Transverse colon (tissue), 4 donors: ENCODE measurements at regions not wholly inside any gene's neighbourhood (a gene's known extent, or its start where the extent isn't known, plus 50 kb on each side); places are given as distances from the start of the nearest gene placed in this dataset.

Experiments used
- DNase-seq: peaks from one replicate; pipeline ENCODE4 v3.0.0-alpha.2; 2019
- H3K27ac ChIP-seq, 4 donors: fragments of 200-600 bp; sonication (generic); 2 replicates each; pipeline ENCODE4 v1.5.1; 2016 to 2018; ENCODE audit warnings: inconsistent platforms in 4 of 4
- H3K27me3 ChIP-seq: fragments of 200-600 bp; sonication (generic); 2 replicates; pipeline ENCODE4 v1.5.1; 2017; ENCODE audit warnings: inconsistent platforms
- H3K36me3 ChIP-seq, 4 donors: fragments of 200-600 bp; sonication (generic); 2 replicates each; pipeline ENCODE4 v1.5.1; 2017 to 2019; ENCODE audit warnings: inconsistent platforms in 4 of 4
- H3K4me1 ChIP-seq, 4 donors: fragments of 200-600 bp; sonication (generic); 2 replicates each; pipeline ENCODE4 v1.5.1; 2017 to 2020; ENCODE audit warnings: inconsistent platforms in 4 of 4
- H3K4me3 ChIP-seq, 4 donors: fragments of 200-600 bp; sonication (generic); 1 replicate in 1 of 4; 2 replicates in 3 of 4; pipeline versions ENCODE4 v1.5.1 to v1.6.1; 2017 to 2019; ENCODE audit warnings: inconsistent platforms in 4 of 4
- H3K9me3 ChIP-seq, 2 donors: fragments of 200-600 bp; sonication (generic); 2 replicates each; pipeline ENCODE4 v1.5.1; 2017 to 2019; ENCODE audit warnings: inconsistent platforms in 2 of 2
- EP300 ChIP-seq: sonication (generic); formaldehyde crosslinking; IDR thresholded peaks from one replicate; pipeline ENCODE4 v1.6.1; 2017; ENCODE audit warnings: antibody characterized with exemption, low read depth
- POLR2A ChIP-seq: fragments of 450-650 bp; IDR thresholded peaks from one replicate; pipeline ENCODE4 v1.6.1; 2016; ENCODE audit warnings: antibody characterized with exemption, mild to moderate bottlenecking, moderate library complexity
- POLR2AphosphoS5 ChIP-seq, 3 donors: sonication (generic); formaldehyde crosslinking; IDR thresholded peaks; one replicate each; pipeline ENCODE4 v1.6.1; 2016; ENCODE audit warnings: antibody characterized with exemption in 3 of 3
- WGBS, 2 donors: methylation state at CpG; one replicate each; pipeline ENCODE4 v1.1.5; 2018; ENCODE audit warnings: low coverage in 1 of 2; 5-methylcytosine and 5-hydroxymethylcytosine counted together
- in situ Hi-C, 4 donors: fragments of 200-750 bp; cut with MboI; loops; one replicate each; pipeline versions ENCODE4 v1.15.0 to v1.15.1; 2017; ENCODE audit warnings: low sequenced_read_pairs in 3 of 4, low pct_ligation_motif_present in 1 of 4, low pct_unique_long_range_greater_than_20kb in 1 of 4
- intact Hi-C: fragments of 100-400 bp; cut with DNase I; formaldehyde crosslinking; loops from one replicate; pipeline ENCODE4 v1.15.1; 2023; ENCODE audit warnings: low total_unique reads
- TF ChIP-seq, protein P1 (sequence below), 5 experiments: fragments of 200-600 bp in 3 of 5; fragments of 450-650 bp in 2 of 5; sonication (generic) in 3 of 5; IDR thresholded peaks; 1 replicate in 2 of 5; 2 replicates in 3 of 5; pipeline ENCODE4 v1.5.1; 2016 to 2017; ENCODE audit warnings: antibody characterized with exemption in 5 of 5, inconsistent platforms in 3 of 5, mild to moderate bottlenecking in 2 of 5, moderate library complexity in 1 of 5

DNA sequence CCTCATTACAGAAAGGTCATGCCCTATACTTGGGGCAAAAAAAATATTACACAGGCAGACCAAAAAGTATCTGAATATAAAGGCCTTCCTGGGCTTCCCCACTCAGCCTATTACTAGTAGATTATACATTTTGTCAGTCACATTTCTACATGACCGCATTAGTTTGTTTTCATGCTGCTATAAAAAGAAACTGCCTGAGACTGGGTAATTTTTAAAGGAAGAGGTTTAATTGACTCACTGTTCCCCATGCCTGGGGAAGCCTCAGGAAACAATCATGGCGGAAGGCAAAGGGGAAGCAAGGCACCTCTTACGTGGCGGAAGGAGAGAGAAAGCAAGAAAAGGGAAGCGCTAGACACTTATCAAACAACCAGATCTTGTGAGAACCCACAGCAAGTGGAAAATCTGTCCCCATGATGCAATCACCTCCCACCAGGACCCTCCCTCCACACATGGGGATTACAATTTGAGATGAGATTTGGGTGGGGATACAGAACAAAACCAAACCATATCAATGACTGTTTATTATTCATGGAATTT, 1312.0 kb downstream of the PCDH7 start:
- no peaks in the 10 kb centered on the region for H3K4me1 ChIP-seq
- no peak for DNase-seq
- H3K36me3 ChIP-seq: no peaks in the 10 kb centered on the region
- TF ChIP-seq POLR2A (no peak), EP300 (no peak), POLR2AphosphoS5 (IDR thresholded peaks at IDR 0.05) (no peak)
- TF ChIP-seq, protein P1, sequence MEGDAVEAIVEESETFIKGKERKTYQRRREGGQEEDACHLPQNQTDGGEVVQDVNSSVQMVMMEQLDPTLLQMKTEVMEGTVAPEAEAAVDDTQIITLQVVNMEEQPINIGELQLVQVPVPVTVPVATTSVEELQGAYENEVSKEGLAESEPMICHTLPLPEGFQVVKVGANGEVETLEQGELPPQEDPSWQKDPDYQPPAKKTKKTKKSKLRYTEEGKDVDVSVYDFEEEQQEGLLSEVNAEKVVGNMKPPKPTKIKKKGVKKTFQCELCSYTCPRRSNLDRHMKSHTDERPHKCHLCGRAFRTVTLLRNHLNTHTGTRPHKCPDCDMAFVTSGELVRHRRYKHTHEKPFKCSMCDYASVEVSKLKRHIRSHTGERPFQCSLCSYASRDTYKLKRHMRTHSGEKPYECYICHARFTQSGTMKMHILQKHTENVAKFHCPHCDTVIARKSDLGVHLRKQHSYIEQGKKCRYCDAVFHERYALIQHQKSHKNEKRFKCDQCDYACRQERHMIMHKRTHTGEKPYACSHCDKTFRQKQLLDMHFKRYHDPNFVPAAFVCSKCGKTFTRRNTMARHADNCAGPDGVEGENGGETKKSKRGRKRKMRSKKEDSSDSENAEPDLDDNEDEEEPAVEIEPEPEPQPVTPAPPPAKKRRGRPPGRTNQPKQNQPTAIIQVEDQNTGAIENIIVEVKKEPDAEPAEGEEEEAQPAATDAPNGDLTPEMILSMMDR (IDR thresholded peaks at IDR 0.05): no peak
- no peak overlapping the region for H3K27ac ChIP-seq
- in situ Hi-C loops: no loop called here
- no peaks in the 10 kb centered on the region for H3K27me3 ChIP-seq
- intact Hi-C loops: no loop called here
- WGBS, 2 donors: 83 to 84% methylated on average over 5 of the region's 5 CpGs
- no peaks in the 10 kb centered on the region for H3K9me3 ChIP-seq
- no peak overlapping the region for H3K4me3 ChIP-seq

DNA sequence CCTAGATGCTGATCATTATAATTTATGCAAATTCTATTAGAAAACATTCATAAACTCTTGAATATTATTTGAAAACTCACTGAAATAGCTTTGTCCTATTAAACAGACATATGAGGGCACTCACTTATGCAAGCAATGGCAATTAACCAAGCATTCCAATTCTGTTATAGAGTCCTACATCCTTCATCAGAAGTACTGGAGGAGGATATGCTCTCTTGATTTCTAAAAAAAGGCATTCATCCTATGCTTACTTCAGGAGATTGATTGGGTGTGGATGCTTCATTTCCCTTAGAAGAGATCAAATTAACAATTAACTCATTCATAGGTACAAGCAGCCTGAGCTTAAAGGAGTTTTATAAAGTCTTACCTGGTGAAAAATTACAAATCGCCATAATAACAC, 1317.2 kb downstream of the PCDH7 start:
- in situ Hi-C loops: no loop called here
- H3K27ac ChIP-seq: no peak overlapping the region
- peaks cover 0 to 3% (median 0%) of the 10 kb centered on the region in 4 donors for H3K4me1 ChIP-seq
- intact Hi-C loops: no loop called here
- DNase-seq: no peak
- H3K4me3 ChIP-seq: no peak overlapping the region
- TF ChIP-seq POLR2AphosphoS5 (IDR thresholded peaks at IDR 0.05) (no peak), POLR2A (no peak), EP300 (no peak)
- TF ChIP-seq, protein P1 (IDR thresholded peaks at IDR 0.05): no peak
- no peaks in the 10 kb centered on the region for H3K27me3 ChIP-seq
- no peaks in the 10 kb centered on the region for H3K36me3 ChIP-seq
- 42 to 78% methylated on average over 1 of the region's 1 CpG for WGBS, 2 donors
- no peaks in the 10 kb centered on the region for H3K9me3 ChIP-seq

DNA sequence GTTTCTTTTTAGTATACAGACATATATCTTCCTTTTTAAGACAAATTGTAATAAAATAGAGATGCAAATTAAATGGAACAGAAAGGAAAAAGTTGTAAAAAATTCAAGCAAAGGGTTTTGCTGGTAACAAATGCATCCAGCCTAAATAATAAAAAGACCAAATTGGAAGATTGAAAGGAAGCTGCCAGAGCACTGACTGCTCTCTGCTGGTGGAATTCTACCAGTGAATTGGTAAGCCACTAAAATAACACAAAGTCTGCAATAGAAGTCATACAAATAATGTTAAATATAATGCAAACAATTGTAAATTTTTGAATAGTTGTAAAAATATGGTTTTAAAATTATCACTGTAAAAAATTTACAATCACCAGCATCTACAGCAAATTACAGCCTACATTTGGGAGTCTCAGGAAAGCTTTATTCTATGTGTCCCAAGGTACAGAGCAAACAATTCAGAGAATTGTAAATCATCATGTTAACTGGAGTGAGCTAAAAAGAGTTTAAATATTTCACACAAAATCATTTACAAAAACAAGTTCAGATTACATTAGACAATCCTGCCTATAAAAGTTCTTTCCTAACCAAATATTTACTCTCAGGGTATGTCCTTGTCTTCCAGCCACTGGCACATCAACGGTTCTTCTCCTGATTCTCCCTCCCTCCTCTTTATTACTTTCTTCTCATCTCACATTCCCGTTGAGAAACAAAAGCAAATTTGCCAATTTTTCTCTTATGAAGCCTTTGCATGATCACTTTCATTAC, 1322.5 kb downstream of the PCDH7 start:
- intact Hi-C loops: no loop called here
- H3K27me3 ChIP-seq: no peaks in the 10 kb centered on the region
- no peak for DNase-seq
- in situ Hi-C loops: no loop called here
- H3K4me1 ChIP-seq: peaks cover 0 to 13% (median 0%) of the 10 kb centered on the region in 4 donors
- no peaks in the 10 kb centered on the region for H3K9me3 ChIP-seq
- no peak overlapping the region for H3K4me3 ChIP-seq
- H3K36me3 ChIP-seq: no peaks in the 10 kb centered on the region
- no peak overlapping the region for H3K27ac ChIP-seq
- WGBS, 2 donors: 9 to 20% methylated on average over 2 of the region's 2 CpGs
- TF ChIP-seq POLR2AphosphoS5 (IDR thresholded peaks at IDR 0.05): no peak
- no peak for TF ChIP-seq EP300
- TF ChIP-seq, protein P1 (IDR thresholded peaks at IDR 0.05): no peak
- TF ChIP-seq POLR2A: no peak

DNA sequence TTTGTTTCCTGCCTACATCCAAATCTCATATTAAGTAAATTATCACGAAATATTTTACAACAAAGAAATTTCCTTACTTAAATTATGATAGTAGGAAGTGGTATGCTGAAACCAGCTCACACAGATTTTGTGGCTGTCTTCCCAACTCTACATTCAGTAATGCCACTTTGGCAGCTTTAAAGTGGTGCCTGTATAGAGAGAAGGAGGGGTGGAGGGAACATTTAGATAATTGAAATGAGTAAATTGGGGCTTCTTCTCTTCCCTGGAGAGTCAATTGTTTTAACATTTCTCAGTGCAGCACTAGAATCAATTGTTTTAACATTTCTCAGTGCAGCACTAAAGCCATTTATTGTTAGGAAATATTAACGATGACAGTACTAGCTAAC, 1323.1 kb downstream of the PCDH7 start:
- DNase-seq: no peak
- intact Hi-C loops: no loop called here
- Histone ChIP-seq H3K9me3 (no peaks in the 10 kb centered on the region), H3K36me3 (no peaks in the 10 kb centered on the region), H3K4me3 (no peak overlapping the region), H3K27me3 (no peaks in the 10 kb centered on the region), H3K4me1 (peaks cover 0 to 13% (median 0%) of the 10 kb centered on the region in 4 donors), H3K27ac (no peak overlapping the region)
- in situ Hi-C loops: no loop called here
- 39 to 56% methylated on average over 2 of the region's 2 CpGs for WGBS, 2 donors
- TF ChIP-seq, protein P1 (IDR thresholded peaks at IDR 0.05): no peak
- no peak for TF ChIP-seq EP300
- TF ChIP-seq POLR2AphosphoS5 (IDR thresholded peaks at IDR 0.05): no peak
- no peak for TF ChIP-seq POLR2A
